Ovary (tissue), 3 donors: ENCODE measurements at regions not wholly inside any gene's neighbourhood (a gene's known extent, or its start where the extent isn't known, plus 50 kb on each side); places are given as distances from the start of the nearest gene placed in this dataset.

ENCODE experiments used
- CTCF ChIP-seq, 3 donors: fragments of 450-650 bp in 2 of 3; fragments of 200-600 bp in 1 of 3; IDR thresholded peaks; one replicate each; pipeline versions ENCODE4 v1.5.1 to v1.8.0; 2016 to 2022; ENCODE audit warnings: antibody characterized with exemption in 3 of 3, mild to moderate bottlenecking in 1 of 3
- POLR2A ChIP-seq: fragments of 450-650 bp; IDR thresholded peaks from one replicate; pipeline ENCODE4 v1.6.1; 2017; ENCODE audit warnings: antibody characterized with exemption, mild to moderate bottlenecking, moderate library complexity
- donor health status: DM: no; HTN: no; CAD: no.

GRCh38 chr10:33396938-33397337 is 62.5 kb upstream of the NRP1 start:
- TF ChIP-seq CTCF (IDR thresholded peaks at IDR 0.05) (no peak), POLR2A (no peak)
